ENCODE measurements at regions not wholly inside any gene's neighbourhood (a gene's known extent, or its start where the extent isn't known, plus 50 kb on each side); places are given as distances from the start of the nearest gene placed in this dataset.

- no peak for DNase-seq
- intact Hi-C loops (cut with DNase I): no loop called here
- TF ChIP-seq CTCF (IDR thresholded peaks at IDR 0.05): no peak
- Histone ChIP-seq H3K27ac (no peak overlapping the region), H3K4me3 (no peak overlapping the region), H3K4me1 (no peaks in the 10 kb centered on the region), H3K9me3 (no peaks in the 10 kb centered on the region), H3K36me3 (no peaks in the 10 kb centered on the region), H3K27me3 (no peaks in the 10 kb centered on the region)
- peak in 1 of 4 donors; percentile 42 for ATAC-seq
- no peak for FAIRE-seq
These were observed 185.5 kb downstream of the NOL4 start for GRCh38 chr18:34039201-34039600.

GRCh38 chr18:34038086-34038485 lies 186.6 kb downstream of the NOL4 start:
- Histone ChIP-seq H3K4me3 (no peak overlapping the region), H3K9me3 (no peaks in the 10 kb centered on the region), H3K36me3 (no peaks in the 10 kb centered on the region), H3K27ac (no peak overlapping the region), H3K4me1 (no peaks in the 10 kb centered on the region), H3K27me3 (no peaks in the 10 kb centered on the region)
- TF ChIP-seq CTCF (IDR thresholded peaks at IDR 0.05): no peak
- ATAC-seq (no peak), FAIRE-seq (no peak), DNase-seq (no peak)
- intact Hi-C loops (cut with DNase I): no loop called here

- Histone ChIP-seq H3K27me3 (no peaks in the 10 kb centered on the region), H3K4me3 (no peak overlapping the region), H3K4me1 (no peaks in the 10 kb centered on the region), H3K36me3 (no peaks in the 10 kb centered on the region), H3K27ac (no peak overlapping the region), H3K9me3 (no peaks in the 10 kb centered on the region)
- intact Hi-C loops (cut with DNase I): no loop called here
- DNase-seq (no peak), FAIRE-seq (no peak), ATAC-seq (no peak)
- 75 to 86% methylated on average over 4 of the region's 4 CpGs for WGBS, 2 donors
- TF ChIP-seq CTCF (IDR thresholded peaks at IDR 0.05): no peak
These were observed 190.7 kb downstream of the NOL4 start for GRCh38 chr18:34033968-34034367.

GRCh38 chr18:34031810-34032209 lies 192.9 kb downstream of the NOL4 start:
- intact Hi-C loops (cut with DNase I): no loop called here
- ATAC-seq (peak in 1 of 4 donors; percentile 30), DNase-seq (peak in 1 of 6 donors; percentile 18), FAIRE-seq (no peak)
- TF ChIP-seq CTCF (IDR thresholded peaks at IDR 0.05): no peak
- no peaks in the 10 kb centered on the region for H3K27me3 ChIP-seq
- H3K4me1 ChIP-seq: no peaks in the 10 kb centered on the region
- H3K27ac ChIP-seq: no peak overlapping the region
- no peak overlapping the region for H3K4me3 ChIP-seq
- H3K9me3 ChIP-seq: no peaks in the 10 kb centered on the region
- WGBS, 2 donors: 65 to 80% methylated on average over 3 of the region's 3 CpGs
- no peaks in the 10 kb centered on the region for H3K36me3 ChIP-seq

GRCh38 chr18:34028324-34028723 lies 196.4 kb downstream of the NOL4 start:
- Histone ChIP-seq H3K4me1 (no peaks in the 10 kb centered on the region), H3K4me3 (no peak overlapping the region), H3K27me3 (no peaks in the 10 kb centered on the region), H3K36me3 (no peaks in the 10 kb centered on the region), H3K9me3 (no peaks in the 10 kb centered on the region), H3K27ac (no peak overlapping the region)
- intact Hi-C loops (cut with DNase I): no loop called here
- no peak for TF ChIP-seq CTCF (IDR thresholded peaks at IDR 0.05)
- 91 to 95% methylated on average over 2 of the region's 2 CpGs for WGBS, 2 donors
- no peak for DNase-seq
- peak in 1 of 4 donors; percentile 17 for ATAC-seq
- no peak for FAIRE-seq

All from pancreas (tissue), 10 donors.